Endodermal cell (in vitro differentiated cells): ENCODE measurements at regions not wholly inside any gene's neighbourhood (a gene's known extent, or its start where the extent isn't known, plus 50 kb on each side); places are given as distances from the start of the nearest gene placed in this dataset.

ENCODE experiments used
- DNase-seq: peaks from one replicate; pipeline ENCODE4 v3.0.0-alpha.2; 2017
- H3K27ac ChIP-seq: 2 replicates; pipeline ENCODE4 v1.5.1; 2013; ENCODE audit warnings: mild to moderate bottlenecking, low read depth, low read length, moderate library complexity
- H3K27me3 ChIP-seq: 2 replicates; pipeline ENCODE4 v1.6.1; 2013; ENCODE audit warnings: mild to moderate bottlenecking, low read length, moderate library complexity; ENCODE audit not compliant: insufficient read depth, control insufficient read depth, poor library complexity, severe bottlenecking
- H3K36me3 ChIP-seq: 2 replicates; pipeline ENCODE4 v1.7.0; 2013; ENCODE audit warnings: mild to moderate bottlenecking, low read length, moderate library complexity; ENCODE audit not compliant: control insufficient read depth, insufficient read depth
- H3K4me1 ChIP-seq: one replicate; pipeline ENCODE4 v1.7.0; 2013; ENCODE audit warnings: low read length; ENCODE audit not compliant: control insufficient read depth, insufficient read depth
- H3K4me3 ChIP-seq: 2 replicates; pipeline ENCODE4 v1.5.1; 2013; ENCODE audit warnings: mild to moderate bottlenecking, low read length, moderate library complexity
- H3K9ac ChIP-seq: 2 replicates; pipeline ENCODE4 v1.6.1; 2013; ENCODE audit warnings: mild to moderate bottlenecking, low read length, moderate library complexity; ENCODE audit not compliant: poor library complexity, severe bottlenecking; ENCODE audit errors: extremely low read depth
- H3K9me3 ChIP-seq: 2 replicates; pipeline ENCODE4 v1.6.1; 2013; ENCODE audit warnings: mild to moderate bottlenecking, low read length, moderate library complexity; ENCODE audit not compliant: control insufficient read depth
- H3K27ac Mint-ChIP-seq: 2 replicates; pipeline ENCODE4 v1.8.0; 2020; ENCODE audit warnings: mixed read lengths
- H3K27me3 Mint-ChIP-seq: 2 replicates; pipeline ENCODE4 v1.8.0; 2021; ENCODE audit warnings: mild to moderate bottlenecking, mixed read lengths; ENCODE audit not compliant: insufficient read depth
- H3K36me3 Mint-ChIP-seq: 2 replicates; pipeline ENCODE4 v1.8.0; 2020; ENCODE audit warnings: low read depth, mixed read lengths
- H3K4me1 Mint-ChIP-seq: 2 replicates; pipeline ENCODE4 v1.8.0; 2020; ENCODE audit warnings: mixed read lengths
- H3K4me3 Mint-ChIP-seq: 2 replicates; pipeline ENCODE4 v1.8.0; 2020; ENCODE audit warnings: mild to moderate bottlenecking, moderate library complexity, mixed read lengths
- H3K9me3 Mint-ChIP-seq: 2 replicates; pipeline ENCODE4 v1.8.0; 2020; ENCODE audit warnings: mild to moderate bottlenecking, mixed read lengths
- WGBS, 2 experiments: methylation state at CpG; one replicate each; pipeline versions ENCODE4 v1.1.5 to v1.1.7; 2013; ENCODE audit warnings: missing lambda C conversion rate in 2 of 2, mixed read lengths in 1 of 2; ENCODE audit not compliant: insufficient coverage in 1 of 2, insufficient read length in 1 of 2; 5-methylcytosine and 5-hydroxymethylcytosine counted together
- TF ChIP-seq, protein P1 (sequence below): fragments of 200-600 bp; sonication (generic); conservative IDR thresholded peaks from 2 replicates; pipeline ENCODE4 v1.5.0; 2021; ENCODE audit warnings: antibody characterized with exemption, mild to moderate bottlenecking

DNA sequence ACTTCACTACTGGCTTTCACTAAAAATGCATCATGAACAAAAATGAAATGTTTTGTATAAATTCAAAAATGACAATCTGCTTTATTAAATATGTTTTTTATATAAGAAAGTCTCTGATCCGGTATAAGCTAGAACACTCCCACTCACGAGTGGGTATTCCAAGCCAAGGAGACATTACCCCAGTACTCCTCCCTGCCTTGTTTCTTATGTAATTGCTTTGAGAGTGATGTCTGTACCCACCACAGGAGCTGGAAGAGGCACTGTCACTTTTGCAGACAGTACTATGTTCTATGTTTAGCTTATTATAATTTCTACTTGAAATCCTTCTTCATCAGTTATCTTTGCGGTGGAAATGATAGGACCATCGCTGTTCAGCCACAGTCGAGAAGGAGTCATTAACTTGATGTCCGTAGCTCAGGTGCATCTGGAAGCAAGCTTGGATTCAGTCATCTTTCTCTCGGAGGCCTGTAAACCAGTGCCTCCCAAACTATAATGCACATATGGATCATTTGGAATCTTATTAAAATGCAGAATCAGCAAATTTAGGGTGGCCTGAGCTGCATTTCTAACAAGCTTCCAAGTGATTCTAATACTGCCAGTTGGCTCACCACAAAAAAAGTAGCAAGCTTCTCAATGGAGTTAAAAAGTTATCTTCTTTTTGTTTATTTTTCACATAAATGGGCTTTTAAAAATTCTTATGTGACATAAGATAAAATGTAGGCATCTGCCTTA, 396.4 kb downstream of the GRIA2 start:
- H3K27ac ChIP-seq = no peak overlapping the region
- H3K4me1 ChIP-seq = no peaks in the 10 kb centered on the region
- H3K27me3 Mint-ChIP-seq = no peaks in the 10 kb centered on the region
- no peaks in the 10 kb centered on the region for H3K36me3 Mint-ChIP-seq
- no peaks in the 10 kb centered on the region for H3K4me1 Mint-ChIP-seq
- TF ChIP-seq, protein P1, sequence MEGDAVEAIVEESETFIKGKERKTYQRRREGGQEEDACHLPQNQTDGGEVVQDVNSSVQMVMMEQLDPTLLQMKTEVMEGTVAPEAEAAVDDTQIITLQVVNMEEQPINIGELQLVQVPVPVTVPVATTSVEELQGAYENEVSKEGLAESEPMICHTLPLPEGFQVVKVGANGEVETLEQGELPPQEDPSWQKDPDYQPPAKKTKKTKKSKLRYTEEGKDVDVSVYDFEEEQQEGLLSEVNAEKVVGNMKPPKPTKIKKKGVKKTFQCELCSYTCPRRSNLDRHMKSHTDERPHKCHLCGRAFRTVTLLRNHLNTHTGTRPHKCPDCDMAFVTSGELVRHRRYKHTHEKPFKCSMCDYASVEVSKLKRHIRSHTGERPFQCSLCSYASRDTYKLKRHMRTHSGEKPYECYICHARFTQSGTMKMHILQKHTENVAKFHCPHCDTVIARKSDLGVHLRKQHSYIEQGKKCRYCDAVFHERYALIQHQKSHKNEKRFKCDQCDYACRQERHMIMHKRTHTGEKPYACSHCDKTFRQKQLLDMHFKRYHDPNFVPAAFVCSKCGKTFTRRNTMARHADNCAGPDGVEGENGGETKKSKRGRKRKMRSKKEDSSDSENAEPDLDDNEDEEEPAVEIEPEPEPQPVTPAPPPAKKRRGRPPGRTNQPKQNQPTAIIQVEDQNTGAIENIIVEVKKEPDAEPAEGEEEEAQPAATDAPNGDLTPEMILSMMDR = no peak
- no peak overlapping the region for H3K4me3 Mint-ChIP-seq
- peaks cover 3% of the 10 kb centered on the region for H3K9me3 Mint-ChIP-seq
- no peak overlapping the region for H3K9ac ChIP-seq
- no peak overlapping the region for H3K27ac Mint-ChIP-seq
- no peak overlapping the region for H3K4me3 ChIP-seq
- H3K27me3 ChIP-seq = no peaks in the 10 kb centered on the region
- no peaks in the 10 kb centered on the region for H3K36me3 ChIP-seq
- no peak for DNase-seq
- no peaks in the 10 kb centered on the region for H3K9me3 ChIP-seq
- 85 to 95% methylated on average over 2 to 7 of the region's 7 CpGs for WGBS, 2 experiments

DNA sequence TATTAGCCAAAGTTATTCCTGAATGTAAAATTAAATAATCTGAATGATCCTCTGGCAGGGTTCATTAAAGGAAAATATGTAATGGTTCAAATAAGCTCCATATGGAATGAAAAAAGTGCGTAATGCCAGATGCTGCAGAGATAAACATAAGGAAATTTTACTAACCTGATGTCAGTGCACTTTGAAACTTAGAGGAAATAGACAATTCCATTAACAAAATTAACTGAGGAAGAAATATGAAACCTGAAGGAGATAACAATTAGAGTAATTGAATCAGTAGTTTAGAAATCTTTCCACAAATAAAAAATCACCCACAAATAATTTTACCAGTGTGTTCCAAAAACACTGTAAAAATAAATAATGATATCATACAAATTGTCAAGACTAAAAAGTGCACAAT, 387.5 kb downstream of the GRIA2 start:
- H3K9me3 Mint-ChIP-seq = no peaks in the 10 kb centered on the region
- Histone ChIP-seq H3K4me1 (no peaks in the 10 kb centered on the region), H3K4me3 (no peak overlapping the region), H3K9me3 (no peaks in the 10 kb centered on the region), H3K27ac (no peak overlapping the region), H3K27me3 (no peaks in the 10 kb centered on the region), H3K36me3 (no peaks in the 10 kb centered on the region), H3K9ac (no peak overlapping the region)
- 97% methylated on average over 1 of the region's 1 CpG; no CpG with 5 or more reads in 1 of the 2 experiments for WGBS, 2 experiments
- H3K27me3 Mint-ChIP-seq = no peaks in the 10 kb centered on the region
- H3K27ac Mint-ChIP-seq = no peak overlapping the region
- H3K4me3 Mint-ChIP-seq = no peak overlapping the region
- no peaks in the 10 kb centered on the region for H3K36me3 Mint-ChIP-seq
- TF ChIP-seq, protein P1 = no peak
- no peaks in the 10 kb centered on the region for H3K4me1 Mint-ChIP-seq
- no peak for DNase-seq

DNA sequence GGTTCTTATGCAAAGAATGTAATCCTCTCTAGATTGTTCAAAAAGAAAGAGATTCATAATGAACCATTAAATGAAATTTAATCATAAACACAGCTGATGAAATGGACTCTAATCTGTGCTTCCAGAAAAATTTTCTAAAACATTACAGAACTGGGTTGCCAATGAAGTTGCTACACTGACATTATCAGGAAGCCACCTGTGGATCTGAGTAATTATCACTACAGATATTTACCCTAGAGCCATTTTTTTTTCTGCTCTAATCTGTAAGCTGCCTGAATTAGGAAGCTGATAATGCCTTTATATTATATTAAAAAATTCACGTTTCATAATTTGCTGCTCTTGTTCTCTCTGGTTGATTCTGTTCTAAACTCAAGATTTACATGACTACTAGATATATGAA, 380.1 kb downstream of the GRIA2 start:
- no CpG with 5 or more reads among the region's 1 CpG for WGBS, 2 experiments
- Mint-ChIP-seq H3K27ac (no peak overlapping the region), H3K4me1 (peaks cover 26% of the 10 kb centered on the region), H3K36me3 (peaks cover 5% of the 10 kb centered on the region), H3K27me3 (no peaks in the 10 kb centered on the region), H3K9me3 (peaks cover 6% of the 10 kb centered on the region), H3K4me3 (no peak overlapping the region)
- Histone ChIP-seq H3K9ac (no peak overlapping the region), H3K36me3 (no peaks in the 10 kb centered on the region), H3K27me3 (no peaks in the 10 kb centered on the region), H3K4me3 (no peak overlapping the region), H3K27ac (no peak overlapping the region), H3K4me1 (peaks cover 2% of the 10 kb centered on the region), H3K9me3 (peaks cover 12% of the 10 kb centered on the region)
- no peak for DNase-seq
- TF ChIP-seq, protein P1 = no peak
